ENCODE measurements at regions not wholly inside any gene's neighbourhood (a gene's known extent, or its start where the extent isn't known, plus 50 kb on each side); places are given as distances from the start of the nearest gene placed in this dataset.

DNA sequence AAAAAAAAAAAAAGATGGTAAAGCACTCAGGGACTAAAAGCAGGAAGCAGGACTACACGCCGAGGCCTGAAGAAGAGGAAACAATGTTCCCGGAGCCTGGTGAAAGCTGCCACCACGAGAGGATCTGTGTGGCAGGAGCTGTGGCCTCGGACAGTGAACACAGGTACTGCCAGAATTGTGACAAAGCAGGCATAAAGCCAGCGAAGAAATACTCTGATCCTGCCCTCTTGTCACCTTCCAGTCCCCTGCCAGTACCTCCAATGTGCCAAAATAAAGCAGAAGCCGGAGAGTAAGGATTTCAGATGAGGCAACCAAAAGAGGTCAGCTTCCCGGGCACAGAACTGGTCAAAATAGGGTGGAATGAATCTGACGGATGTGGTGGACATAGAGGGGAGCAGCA, 211.5 kb upstream of the TARS1 start:
- Mint-ChIP-seq H3K36me3 (ENCODE audit: insufficient read depth, unreplicated experiment) (no peaks in the 10 kb centered on the region), H3K27me3 (ENCODE audit: insufficient read depth, unreplicated experiment) (no peaks in the 10 kb centered on the region), H3K27ac (ENCODE audit: low read depth, unreplicated experiment) (no peak overlapping the region), H3K4me3 (ENCODE audit: unreplicated experiment) (no peak overlapping the region), H3K4me1 (ENCODE audit: insufficient read depth, unreplicated experiment) (no peaks in the 10 kb centered on the region), H3K9me3 (ENCODE audit: unreplicated experiment) (no peaks in the 10 kb centered on the region)
- ChIA-PET POLR2A (interaction anchor here (0.6 kb wide), 1 partner anchor 20 kb away, joined by 3 read pairs; no protein-coding TSS in a partner anchor), CTCF (no interaction called here)
- BruUV-seq (replicated peaks) = no TSS peak
- DNase-seq (ENCODE audit: unreplicated experiment) = no peak
- intact Hi-C loops (cut with micrococcal nuclease) = no loop called here
- TF ChIP-seq, protein P1, sequence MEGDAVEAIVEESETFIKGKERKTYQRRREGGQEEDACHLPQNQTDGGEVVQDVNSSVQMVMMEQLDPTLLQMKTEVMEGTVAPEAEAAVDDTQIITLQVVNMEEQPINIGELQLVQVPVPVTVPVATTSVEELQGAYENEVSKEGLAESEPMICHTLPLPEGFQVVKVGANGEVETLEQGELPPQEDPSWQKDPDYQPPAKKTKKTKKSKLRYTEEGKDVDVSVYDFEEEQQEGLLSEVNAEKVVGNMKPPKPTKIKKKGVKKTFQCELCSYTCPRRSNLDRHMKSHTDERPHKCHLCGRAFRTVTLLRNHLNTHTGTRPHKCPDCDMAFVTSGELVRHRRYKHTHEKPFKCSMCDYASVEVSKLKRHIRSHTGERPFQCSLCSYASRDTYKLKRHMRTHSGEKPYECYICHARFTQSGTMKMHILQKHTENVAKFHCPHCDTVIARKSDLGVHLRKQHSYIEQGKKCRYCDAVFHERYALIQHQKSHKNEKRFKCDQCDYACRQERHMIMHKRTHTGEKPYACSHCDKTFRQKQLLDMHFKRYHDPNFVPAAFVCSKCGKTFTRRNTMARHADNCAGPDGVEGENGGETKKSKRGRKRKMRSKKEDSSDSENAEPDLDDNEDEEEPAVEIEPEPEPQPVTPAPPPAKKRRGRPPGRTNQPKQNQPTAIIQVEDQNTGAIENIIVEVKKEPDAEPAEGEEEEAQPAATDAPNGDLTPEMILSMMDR (IDR thresholded peaks at IDR 0.05; ENCODE audit: unreplicated experiment) = no peak

DNA sequence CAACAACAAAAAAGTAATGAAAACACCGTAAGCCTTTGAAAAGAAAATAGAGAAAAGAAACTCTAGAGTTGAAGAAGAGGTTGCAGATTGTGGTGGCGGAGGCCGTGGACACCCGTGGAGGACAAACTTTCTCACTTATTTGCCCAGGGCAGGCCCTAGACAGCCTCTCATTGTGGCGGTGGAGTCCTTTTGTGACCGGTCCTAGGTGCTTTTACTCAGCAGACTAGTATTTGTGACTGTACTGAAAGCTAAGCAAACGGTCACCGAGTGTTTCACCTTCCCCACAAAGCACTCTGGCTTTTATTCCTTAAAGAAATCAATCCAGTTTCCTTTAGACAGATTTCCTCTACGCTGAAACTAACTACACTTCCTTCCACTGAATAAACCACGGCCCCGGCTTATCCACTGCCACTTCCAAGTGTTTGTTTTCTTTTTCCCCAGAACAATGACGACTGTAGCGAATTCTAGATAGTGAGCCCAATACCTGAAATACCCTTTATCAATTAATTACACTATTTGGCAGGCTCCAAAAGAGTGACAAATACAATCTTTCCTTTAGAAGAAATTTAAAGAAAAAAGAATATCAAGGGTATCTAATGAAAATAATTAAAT, 210.2 kb upstream of the TARS1 start:
- no peaks in the 10 kb centered on the region for H3K36me3 Mint-ChIP-seq (ENCODE audit: insufficient read depth, unreplicated experiment)
- no TSS peak for BruUV-seq (replicated peaks)
- CTCF ChIA-PET = no interaction called here
- no peaks in the 10 kb centered on the region for H3K4me1 Mint-ChIP-seq (ENCODE audit: insufficient read depth, unreplicated experiment)
- no peak overlapping the region for H3K4me3 Mint-ChIP-seq (ENCODE audit: unreplicated experiment)
- TF ChIP-seq, protein P1 (IDR thresholded peaks at IDR 0.05; ENCODE audit: unreplicated experiment) = no peak
- intact Hi-C loops (cut with micrococcal nuclease) = no loop called here
- no peaks in the 10 kb centered on the region for H3K9me3 Mint-ChIP-seq (ENCODE audit: unreplicated experiment)
- POLR2A ChIA-PET = interaction anchor here (0.7 kb wide), 1 partner anchor 42 kb away, joined by 3 read pairs; no protein-coding TSS in a partner anchor
- H3K27ac Mint-ChIP-seq (ENCODE audit: low read depth, unreplicated experiment) = no peak overlapping the region
- H3K27me3 Mint-ChIP-seq (ENCODE audit: insufficient read depth, unreplicated experiment) = no peaks in the 10 kb centered on the region
- no peak for DNase-seq (ENCODE audit: unreplicated experiment)

DNA sequence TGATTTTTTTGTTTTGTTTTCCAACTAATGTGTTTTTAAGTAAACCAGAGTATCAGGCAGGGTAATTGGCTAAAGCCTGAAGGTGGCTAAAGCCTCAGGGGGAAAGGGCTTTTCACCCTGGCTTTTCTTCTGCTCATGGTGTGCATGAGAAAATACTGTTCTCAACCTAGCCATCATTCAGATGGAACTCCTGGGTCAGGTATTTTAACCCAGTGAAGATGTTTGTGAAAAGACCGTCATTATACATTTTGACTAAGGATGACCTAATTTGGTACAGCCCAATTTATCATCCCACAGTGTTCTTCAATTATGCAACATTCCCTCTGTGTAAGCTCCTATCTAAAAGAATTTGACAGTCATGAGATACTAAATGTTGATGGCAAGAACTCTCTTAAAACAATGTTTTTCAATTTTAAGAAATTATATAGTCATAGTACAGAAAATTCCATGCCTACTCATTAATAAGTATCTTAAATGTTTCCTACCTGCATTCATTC, 209.5 kb upstream of the TARS1 start:
- Mint-ChIP-seq H3K27ac (ENCODE audit: low read depth, unreplicated experiment) (no peak overlapping the region), H3K4me1 (ENCODE audit: insufficient read depth, unreplicated experiment) (no peaks in the 10 kb centered on the region), H3K9me3 (ENCODE audit: unreplicated experiment) (no peaks in the 10 kb centered on the region), H3K4me3 (ENCODE audit: unreplicated experiment) (no peak overlapping the region), H3K27me3 (ENCODE audit: insufficient read depth, unreplicated experiment) (no peaks in the 10 kb centered on the region), H3K36me3 (ENCODE audit: insufficient read depth, unreplicated experiment) (no peaks in the 10 kb centered on the region)
- intact Hi-C loops (cut with micrococcal nuclease) = no loop called here
- TF ChIP-seq, protein P1 (IDR thresholded peaks at IDR 0.05; ENCODE audit: unreplicated experiment) = no peak
- CTCF ChIA-PET = no interaction called here
- DNase-seq (ENCODE audit: unreplicated experiment) = no peak
- BruUV-seq (replicated peaks) = no TSS peak
- POLR2A ChIA-PET = interaction anchor here (0.7 kb wide), 1 partner anchor 42 kb away, joined by 3 read pairs; no protein-coding TSS in a partner anchor

DNA sequence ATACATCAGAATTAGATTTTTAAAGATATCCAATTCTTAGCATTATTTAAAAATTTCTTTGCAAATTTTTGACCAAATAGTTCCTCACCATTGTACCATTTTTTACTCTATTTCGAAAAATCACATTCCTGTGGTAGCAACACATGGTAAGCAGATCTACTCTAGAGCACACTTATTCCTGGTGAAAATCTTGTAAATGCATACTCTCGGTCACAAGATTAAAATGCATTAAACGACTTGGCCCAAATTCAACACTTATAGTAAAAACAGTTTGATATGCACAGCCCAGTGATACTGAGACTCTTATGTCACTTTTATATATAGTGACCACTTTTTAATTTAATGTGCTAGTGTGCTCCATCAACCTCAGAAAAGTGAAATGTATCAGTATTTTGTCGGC, 208.8 kb upstream of the TARS1 start:
- no TSS peak for BruUV-seq (replicated peaks)
- no peaks in the 10 kb centered on the region for H3K27me3 Mint-ChIP-seq (ENCODE audit: insufficient read depth, unreplicated experiment)
- H3K9me3 Mint-ChIP-seq (ENCODE audit: unreplicated experiment) = no peaks in the 10 kb centered on the region
- intact Hi-C loops (cut with micrococcal nuclease) = no loop called here
- H3K4me1 Mint-ChIP-seq (ENCODE audit: insufficient read depth, unreplicated experiment) = no peaks in the 10 kb centered on the region
- no peaks in the 10 kb centered on the region for H3K36me3 Mint-ChIP-seq (ENCODE audit: insufficient read depth, unreplicated experiment)
- CTCF ChIA-PET = interaction anchor here (0.7 kb wide), 1 partner anchor 182 kb away, joined by 3 read pairs; no protein-coding TSS in a partner anchor
- no peak overlapping the region for H3K27ac Mint-ChIP-seq (ENCODE audit: low read depth, unreplicated experiment)
- POLR2A ChIA-PET = no interaction called here
- DNase-seq (ENCODE audit: unreplicated experiment) = no peak
- no peak overlapping the region for H3K4me3 Mint-ChIP-seq (ENCODE audit: unreplicated experiment)
- TF ChIP-seq, protein P1 (IDR thresholded peaks at IDR 0.05; ENCODE audit: unreplicated experiment) = no peak
